DND-41 (cell line): ENCODE measurements at regions not wholly inside any gene's neighbourhood (a gene's known extent, or its start where the extent isn't known, plus 50 kb on each side); places are given as distances from the start of the nearest gene placed in this dataset.

Experiments used
- ATAC-seq: fragments of 200-7000 bp; cut with Tn5 transposase; 3 replicates; pipeline ENCODE4 v1.9.1; 2021; ENCODE audit warnings: low read depth; ENCODE audit not compliant: insufficient read depth
- DNase-seq: peaks from one replicate; pipeline ENCODE4 v3.0.0-alpha.2; 2020
- H2AFZ ChIP-seq: 2 replicates; pipeline ENCODE4 v1.6.0; 2012; ENCODE audit warnings: low read depth, low read length
- H3K27ac ChIP-seq: 2 replicates; pipeline ENCODE4 v1.5.1; 2012; ENCODE audit warnings: low read length, inconsistent platforms
- H3K27me3 ChIP-seq: fragments of 200-600 bp; sonication (generic); 2 replicates; pipeline ENCODE4 v1.6.0; 2012; ENCODE audit warnings: low read length, mild to moderate bottlenecking, inconsistent platforms; ENCODE audit not compliant: insufficient read depth, poor library complexity
- H3K36me3 ChIP-seq: 2 replicates; pipeline ENCODE4 v1.5.1; 2012; ENCODE audit warnings: low read length, inconsistent platforms; ENCODE audit not compliant: insufficient read depth
- H3K4me1 ChIP-seq: 2 replicates; pipeline ENCODE4 v1.5.1; 2012; ENCODE audit warnings: mild to moderate bottlenecking, low read length; ENCODE audit not compliant: insufficient read depth
- H3K4me2 ChIP-seq: 2 replicates; pipeline ENCODE4 v1.6.0; 2012; ENCODE audit warnings: mild to moderate bottlenecking, moderate library complexity, low read length, inconsistent platforms; ENCODE audit not compliant: insufficient read depth
- H3K4me3 ChIP-seq, 2 experiments: fragments of 200-600 bp in 1 of 2; shearing (Covaris generic) in 1 of 2; 2 replicates each; pipeline ENCODE4 v1.5.1; 2012 to 2016; ENCODE audit warnings: inconsistent platforms in 2 of 2, low read length in 2 of 2, mild to moderate bottlenecking in 2 of 2, low read depth in 1 of 2, moderate library complexity in 1 of 2
- H3K79me2 ChIP-seq: 2 replicates; pipeline ENCODE4 v1.6.0; 2012; ENCODE audit warnings: low read length, inconsistent platforms; ENCODE audit not compliant: insufficient read depth
- H3K9ac ChIP-seq: 2 replicates; pipeline ENCODE4 v1.6.0; 2012; ENCODE audit warnings: low read depth, mild to moderate bottlenecking, inconsistent platforms, low read length, moderate library complexity
- H3K9me3 ChIP-seq: 2 replicates; pipeline ENCODE4 v1.5.1; 2012; ENCODE audit warnings: low read length, moderate library complexity, mild to moderate bottlenecking, inconsistent platforms; ENCODE audit not compliant: insufficient read depth, severe bottlenecking
- H4K20me1 ChIP-seq: 2 replicates; pipeline ENCODE4 v1.6.0; 2012; ENCODE audit warnings: low read length; ENCODE audit not compliant: insufficient read depth
- CTCF ChIP-seq: IDR thresholded peaks from 2 replicates; pipeline ENCODE4 v1.5.1; 2012; ENCODE audit warnings: borderline replicate concordance, low read length, moderate library complexity, mild to moderate bottlenecking; ENCODE audit not compliant: poor library complexity, severe bottlenecking; ENCODE audit errors: extremely low read depth
- EZH2 ChIP-seq: IDR thresholded peaks from 3 replicates; pipeline ENCODE4 v1.6.1; 2012; ENCODE audit warnings: borderline replicate concordance, low read depth, mild to moderate bottlenecking, moderate library complexity, low read length, inconsistent platforms; ENCODE audit not compliant: severe bottlenecking

GRCh38 chr6:145070791-145071190 is 664.5 kb downstream of the EPM2A start:
- H4K20me1 ChIP-seq, result no peaks in the 10 kb centered on the region
- ATAC-seq (no peak), DNase-seq (no peak)
- H3K4me3 ChIP-seq, result no peak overlapping the region
- peaks cover 2% of the 10 kb centered on the region for H3K9me3 ChIP-seq
- no peaks in the 10 kb centered on the region for H3K79me2 ChIP-seq
- H3K4me1 ChIP-seq, result no peaks in the 10 kb centered on the region
- H2AFZ ChIP-seq, result no peak overlapping the region
- H3K27ac ChIP-seq, result no peak overlapping the region
- H3K27me3 ChIP-seq, result no peaks in the 10 kb centered on the region
- H3K4me2 ChIP-seq, result no peak overlapping the region
- no peak overlapping the region for H3K9ac ChIP-seq
- H3K36me3 ChIP-seq, result no peaks in the 10 kb centered on the region
- TF ChIP-seq CTCF (no peak), EZH2 (no peak)

DNA sequence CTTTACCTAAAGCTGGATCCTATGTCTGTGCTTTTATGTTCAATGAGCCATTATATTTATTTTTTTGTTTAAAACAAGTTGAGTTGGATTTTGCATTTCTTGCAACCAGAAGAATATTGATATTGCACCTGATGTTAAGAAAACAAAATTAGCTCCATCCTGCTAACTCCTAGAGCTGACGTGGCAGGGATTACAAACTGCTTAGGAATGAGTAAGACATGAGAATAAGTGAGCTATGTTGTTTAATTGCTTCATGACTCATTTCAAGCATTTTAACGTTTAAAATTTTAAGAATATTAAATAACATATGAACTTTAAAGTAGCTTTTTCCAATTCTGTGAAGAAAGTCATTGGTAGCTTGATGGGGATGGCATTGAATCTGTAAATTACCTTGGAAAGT is 663.5 kb downstream of the EPM2A start:
- TF ChIP-seq CTCF (no peak), EZH2 (no peak)
- no peak overlapping the region for H3K4me3 ChIP-seq
- H3K9me3 ChIP-seq, result peaks cover 2% of the 10 kb centered on the region
- no peaks in the 10 kb centered on the region for H3K79me2 ChIP-seq
- no peaks in the 10 kb centered on the region for H3K27me3 ChIP-seq
- H3K9ac ChIP-seq, result no peak overlapping the region
- ATAC-seq, result no peak
- no peak for DNase-seq
- H3K27ac ChIP-seq, result no peak overlapping the region
- H3K4me1 ChIP-seq, result no peaks in the 10 kb centered on the region
- H3K36me3 ChIP-seq, result no peaks in the 10 kb centered on the region
- no peaks in the 10 kb centered on the region for H4K20me1 ChIP-seq
- H2AFZ ChIP-seq, result no peak overlapping the region
- H3K4me2 ChIP-seq, result no peak overlapping the region

DNA sequence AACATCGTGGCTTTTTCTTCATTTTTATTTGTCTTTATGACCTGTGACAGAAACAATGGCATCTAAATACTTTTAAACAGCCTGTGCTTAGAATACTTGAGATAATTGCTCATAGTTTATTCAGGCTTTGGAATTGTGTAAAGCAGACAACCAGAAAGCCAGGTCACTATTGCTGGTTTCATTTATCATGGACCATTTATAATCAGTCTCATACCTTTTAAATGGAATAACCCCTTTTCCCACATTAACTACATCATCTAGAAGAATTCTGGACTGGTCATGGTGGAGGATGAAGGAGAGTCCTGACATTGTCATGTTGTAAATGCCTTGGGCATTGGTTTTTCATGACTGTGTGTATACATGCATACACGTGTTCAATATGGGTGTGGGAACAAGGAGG is 661.5 kb downstream of the EPM2A start:
- no peaks in the 10 kb centered on the region for H3K4me1 ChIP-seq
- no peaks in the 10 kb centered on the region for H3K36me3 ChIP-seq
- H2AFZ ChIP-seq, result no peak overlapping the region
- H3K79me2 ChIP-seq, result no peaks in the 10 kb centered on the region
- H3K27me3 ChIP-seq, result no peaks in the 10 kb centered on the region
- TF ChIP-seq CTCF (no peak), EZH2 (no peak)
- H3K9me3 ChIP-seq, result peaks cover 2% of the 10 kb centered on the region
- no peaks in the 10 kb centered on the region for H4K20me1 ChIP-seq
- ATAC-seq (no peak), DNase-seq (no peak)
- H3K27ac ChIP-seq, result no peak overlapping the region
- no peak overlapping the region for H3K4me3 ChIP-seq
- no peak overlapping the region for H3K9ac ChIP-seq
- no peak overlapping the region for H3K4me2 ChIP-seq

DNA sequence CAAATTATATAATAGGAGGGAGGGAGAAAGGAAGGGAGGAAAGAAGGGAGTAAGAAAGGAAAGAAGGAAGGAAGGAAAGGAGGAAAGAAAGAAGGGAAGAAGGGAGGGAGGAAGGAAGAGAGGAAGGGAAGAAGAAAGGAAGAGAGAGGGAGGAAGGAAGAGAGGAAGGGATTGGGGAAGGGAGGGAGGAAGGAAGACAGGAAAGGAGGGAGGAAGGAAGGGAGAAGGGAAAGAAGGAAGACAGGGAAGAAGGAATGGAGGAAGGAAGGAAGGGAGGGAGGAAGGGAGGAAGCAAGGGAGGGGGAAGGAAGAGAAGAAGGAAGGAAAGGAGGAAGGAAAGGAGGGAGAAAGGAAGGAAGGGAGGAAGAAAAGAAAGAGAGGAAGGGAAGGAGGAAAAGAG is 660.5 kb downstream of the EPM2A start:
- Histone ChIP-seq H3K36me3 (no peaks in the 10 kb centered on the region), H3K9me3 (peaks cover 2% of the 10 kb centered on the region), H3K4me1 (no peaks in the 10 kb centered on the region), H3K27me3 (no peaks in the 10 kb centered on the region), H3K9ac (no peak overlapping the region), H3K4me2 (no peak overlapping the region), H3K79me2 (no peaks in the 10 kb centered on the region), H2AFZ (no peak overlapping the region), H4K20me1 (no peaks in the 10 kb centered on the region), H3K4me3 (no peak overlapping the region), H3K27ac (no peak overlapping the region)
- no peak for TF ChIP-seq EZH2
- TF ChIP-seq CTCF, result no peak
- ATAC-seq (no peak), DNase-seq (no peak)
